ENCODE measurements at regions not wholly inside any gene's neighbourhood (a gene's known extent, or its start where the extent isn't known, plus 50 kb on each side); places are given as distances from the start of the nearest gene placed in this dataset.
A peak's percentile ranks its signal among the peaks of the same experiment; 100 is the strongest.
"Not testable (repeated sequence)": the region's sequence is repeated elsewhere in the genome, so short reads cannot be mapped to it uniquely, and the experiment has no call there.

- TF ChIP-seq, protein P1, sequence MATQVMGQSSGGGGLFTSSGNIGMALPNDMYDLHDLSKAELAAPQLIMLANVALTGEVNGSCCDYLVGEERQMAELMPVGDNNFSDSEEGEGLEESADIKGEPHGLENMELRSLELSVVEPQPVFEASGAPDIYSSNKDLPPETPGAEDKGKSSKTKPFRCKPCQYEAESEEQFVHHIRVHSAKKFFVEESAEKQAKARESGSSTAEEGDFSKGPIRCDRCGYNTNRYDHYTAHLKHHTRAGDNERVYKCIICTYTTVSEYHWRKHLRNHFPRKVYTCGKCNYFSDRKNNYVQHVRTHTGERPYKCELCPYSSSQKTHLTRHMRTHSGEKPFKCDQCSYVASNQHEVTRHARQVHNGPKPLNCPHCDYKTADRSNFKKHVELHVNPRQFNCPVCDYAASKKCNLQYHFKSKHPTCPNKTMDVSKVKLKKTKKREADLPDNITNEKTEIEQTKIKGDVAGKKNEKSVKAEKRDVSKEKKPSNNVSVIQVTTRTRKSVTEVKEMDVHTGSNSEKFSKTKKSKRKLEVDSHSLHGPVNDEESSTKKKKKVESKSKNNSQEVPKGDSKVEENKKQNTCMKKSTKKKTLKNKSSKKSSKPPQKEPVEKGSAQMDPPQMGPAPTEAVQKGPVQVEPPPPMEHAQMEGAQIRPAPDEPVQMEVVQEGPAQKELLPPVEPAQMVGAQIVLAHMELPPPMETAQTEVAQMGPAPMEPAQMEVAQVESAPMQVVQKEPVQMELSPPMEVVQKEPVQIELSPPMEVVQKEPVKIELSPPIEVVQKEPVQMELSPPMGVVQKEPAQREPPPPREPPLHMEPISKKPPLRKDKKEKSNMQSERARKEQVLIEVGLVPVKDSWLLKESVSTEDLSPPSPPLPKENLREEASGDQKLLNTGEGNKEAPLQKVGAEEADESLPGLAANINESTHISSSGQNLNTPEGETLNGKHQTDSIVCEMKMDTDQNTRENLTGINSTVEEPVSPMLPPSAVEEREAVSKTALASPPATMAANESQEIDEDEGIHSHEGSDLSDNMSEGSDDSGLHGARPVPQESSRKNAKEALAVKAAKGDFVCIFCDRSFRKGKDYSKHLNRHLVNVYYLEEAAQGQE (tag by site-specific recombination; IDR thresholded peaks at IDR 0.05): no peak
- no peak for TF ChIP-seq ZNF677 (tag by site-specific recombination; IDR thresholded peaks at IDR 0.05)
- no peak for TF ChIP-seq ZNF692 (tag by site-specific recombination; IDR thresholded peaks at IDR 0.05)
- no peak for TF ChIP-seq ZNF776 (tag by site-specific recombination; IDR thresholded peaks at IDR 0.05; ENCODE audit: borderline replicate concordance)
- no peak for TF ChIP-seq ZIC2 (tag by site-specific recombination; IDR thresholded peaks at IDR 0.05)
- no peak for TF ChIP-seq REPIN1 (tag by site-specific recombination; IDR thresholded peaks at IDR 0.05; ENCODE audit: low read depth)
- TF ChIP-seq ZBTB20 (tag by site-specific recombination; IDR thresholded peaks at IDR 0.05): no peak
Measured at GRCh38 chr3:94822298-94822697, 759.4 kb downstream of the NSUN3 start (continued).

DNA sequence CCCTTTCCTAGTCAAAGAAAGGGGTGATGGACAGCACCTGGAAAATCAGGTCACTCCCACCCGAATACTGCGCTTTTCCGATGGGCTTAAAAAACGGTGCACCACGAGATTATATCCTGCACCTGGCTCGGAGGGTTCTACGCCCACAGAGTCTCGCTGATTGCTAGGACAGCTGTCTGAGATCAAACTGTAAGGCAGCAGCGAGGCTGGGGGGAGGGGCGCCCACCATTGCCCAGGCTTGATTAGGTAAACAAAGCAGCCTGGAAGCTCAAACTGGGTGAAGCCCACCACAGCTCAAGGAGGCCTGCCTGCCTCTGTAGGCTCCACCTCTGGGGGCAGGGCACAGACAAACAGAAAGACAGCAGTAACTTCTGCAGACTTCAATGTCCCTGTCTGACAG lies 783.4 kb downstream of the NSUN3 start:
- CTCF ChIA-PET; H3K36me3 ChIP-seq (ENCODE audit: control insufficient read depth in 2 of 2, insufficient read depth in 1 of 2, low read length in 2 of 2); H3K4me3 ChIP-seq (ENCODE audit: low read depth, low read length); H3K4me1 ChIP-seq (ENCODE audit: control insufficient read depth, insufficient read depth, low read length); H3K27ac ChIP-seq (ENCODE audit: extremely low read depth, low read depth, low read length); H3K9me3 ChIP-seq (ENCODE audit: control insufficient read depth, insufficient read depth, low read depth, low read length); POLR2A ChIA-PET: not testable (repeated sequence)

- peak; percentile 45 for TF ChIP-seq ZNF654 (tag by site-specific recombination; IDR thresholded peaks at IDR 0.05; ENCODE audit: low read depth)
- TF ChIP-seq ZNF626 (tag by site-specific recombination; IDR thresholded peaks at IDR 0.05): no peak
- Histone ChIP-seq H3K4me1 (ENCODE audit: control insufficient read depth, insufficient read depth, low read length) (no peaks in the 10 kb centered on the region), H3K27ac (ENCODE audit: extremely low read depth, low read depth, low read length) (no peak overlapping the region), H3K36me3 (ENCODE audit: control insufficient read depth in 2 of 2, insufficient read depth in 1 of 2, low read length in 2 of 2) (no peaks in the 10 kb centered on the region), H3K9me3 (ENCODE audit: control insufficient read depth, insufficient read depth, low read depth, low read length) (no peaks in the 10 kb centered on the region), H3K4me3 (ENCODE audit: low read depth, low read length) (no peak overlapping the region)
- ChIA-PET POLR2A (no interaction called here), CTCF (interaction anchor here (0.6 to 1.2 kb wide), 5 partner anchors 9 to 29 kb away, joined by 3 to 4 read pairs (median 3); no protein-coding TSS in a partner anchor)
Measured at GRCh38 chr3:94862703-94863102, 799.8 kb downstream of the NSUN3 start.

- Histone ChIP-seq H3K36me3 (ENCODE audit: control insufficient read depth in 2 of 2, insufficient read depth in 1 of 2, low read length in 2 of 2) (no peaks in the 10 kb centered on the region), H3K4me1 (ENCODE audit: control insufficient read depth, insufficient read depth, low read length) (no peaks in the 10 kb centered on the region), H3K4me3 (ENCODE audit: low read depth, low read length) (no peak overlapping the region), H3K27ac (ENCODE audit: extremely low read depth, low read depth, low read length) (no peak overlapping the region), H3K9me3 (ENCODE audit: control insufficient read depth, insufficient read depth, low read depth, low read length) (no peaks in the 10 kb centered on the region)
- TF ChIP-seq ZBTB26 (tag by site-specific recombination; optimal IDR thresholded peaks at IDR 0.05) (no peak), ZSCAN23 (tag by site-specific recombination; IDR thresholded peaks at IDR 0.05) (no peak), ZNF280C (tag by site-specific recombination; IDR thresholded peaks at IDR 0.05) (no peak), ZNF501 (tag by site-specific recombination; IDR thresholded peaks at IDR 0.05) (no peak), ZFP69B (tag by site-specific recombination; IDR thresholded peaks at IDR 0.05) (no peak), ZNF354C (tag by site-specific recombination; IDR thresholded peaks at IDR 0.05; ENCODE audit: borderline replicate concordance, low read depth) (no peak), ZNF157 (tag by site-specific recombination; IDR thresholded peaks at IDR 0.05) (no peak)
- TF ChIP-seq, protein P2, sequence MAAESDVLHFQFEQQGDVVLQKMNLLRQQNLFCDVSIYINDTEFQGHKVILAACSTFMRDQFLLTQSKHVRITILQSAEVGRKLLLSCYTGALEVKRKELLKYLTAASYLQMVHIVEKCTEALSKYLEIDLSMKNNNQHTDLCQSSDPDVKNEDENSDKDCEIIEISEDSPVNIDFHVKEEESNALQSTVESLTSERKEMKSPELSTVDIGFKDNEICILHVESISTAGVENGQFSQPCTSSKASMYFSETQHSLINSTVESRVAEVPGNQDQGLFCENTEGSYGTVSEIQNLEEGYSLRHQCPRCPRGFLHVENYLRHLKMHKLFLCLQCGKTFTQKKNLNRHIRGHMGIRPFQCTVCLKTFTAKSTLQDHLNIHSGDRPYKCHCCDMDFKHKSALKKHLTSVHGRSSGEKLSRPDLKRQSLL (tag by site-specific recombination; IDR thresholded peaks at IDR 0.05): no peak
- CTCF ChIA-PET: no interaction called here
- POLR2A ChIA-PET: no interaction called here
Measured at GRCh38 chr3:94869059-94869547, 806.2 kb downstream of the NSUN3 start.

Measured in HEK293 (cell line).